CD4-positive, alpha-beta T cell (primary cell): ENCODE measurements at regions not wholly inside any gene's neighbourhood (a gene's known extent, or its start where the extent isn't known, plus 50 kb on each side); places are given as distances from the start of the nearest gene placed in this dataset.

Source experiments
- ATAC-seq: fragments of 200-7000 bp; cut with Tn5 transposase; one replicate; pipeline ENCODE4 v1.10.0; 2022; ENCODE audit warnings: mild to moderate bottlenecking; ENCODE audit not compliant: poor library complexity
- CTCF ChIA-PET: fragments of 350-600 bp; sonication (Branson Sonifier 250); formaldehyde crosslinking; loops from one replicate; lab custom pipeline; 2021; ENCODE audit warnings: antibody characterized with exemption, inconsistent platforms; lab: Charles Lee
- POLR2A ChIA-PET: fragments of 350-600 bp; sonication (Branson Sonifier 250); formaldehyde crosslinking; loops from one replicate; lab custom pipeline; 2021; ENCODE audit warnings: antibody characterized with exemption, inconsistent platforms; lab: Charles Lee
- DNase-seq, 14 experiments: peaks; one replicate each; pipeline ENCODE4 v3.0.0-alpha.2; 2013 to 2020; ENCODE audit warnings: mixed read lengths in 2 of 14
- H3K27ac ChIP-seq, 2 donors: one replicate each; pipeline versions ENCODE4 v1.5.1 to v1.7.0; 2013; ENCODE audit warnings: low read length in 2 of 2, low read depth in 1 of 2, mild to moderate bottlenecking in 1 of 2
- H3K27me3 ChIP-seq, 2 experiments: 1 replicate in 1 of 2; 2 replicates in 1 of 2; pipeline versions ENCODE4 v1.6.1 to v1.7.0; 2013; ENCODE audit warnings: low read length in 2 of 2, control low read depth in 1 of 2, mild to moderate bottlenecking in 1 of 2, moderate library complexity in 1 of 2; ENCODE audit not compliant: insufficient read depth in 2 of 2, control insufficient read depth in 1 of 2
- H3K36me3 ChIP-seq: one replicate; pipeline ENCODE4 v1.6.1; 2013; ENCODE audit warnings: low read length, control low read depth; ENCODE audit not compliant: insufficient read depth
- H3K4me1 ChIP-seq: one replicate; pipeline ENCODE4 v1.6.1; 2013; ENCODE audit warnings: low read length, control low read depth; ENCODE audit not compliant: insufficient read depth
- H3K4me3 ChIP-seq: one replicate; pipeline ENCODE4 v1.5.1; 2013; ENCODE audit warnings: mild to moderate bottlenecking, low read length, moderate library complexity
- H3K9me3 ChIP-seq, 2 experiments: 1 replicate in 1 of 2; 2 replicates in 1 of 2; pipeline versions ENCODE4 v1.6.1 to v1.7.0; 2013; ENCODE audit warnings: low read length in 2 of 2, mild to moderate bottlenecking in 2 of 2, control low read depth in 1 of 2, moderate library complexity in 1 of 2; ENCODE audit not compliant: control insufficient read depth in 1 of 2, insufficient read depth in 1 of 2
- H3K27ac Mint-ChIP-seq: one replicate; pipeline ENCODE4 v1.8.0; 2020; ENCODE audit warnings: mixed read lengths
- H3K27me3 Mint-ChIP-seq: one replicate; pipeline ENCODE4 v1.8.0; 2021; ENCODE audit warnings: mixed read lengths
- H3K36me3 Mint-ChIP-seq: one replicate; pipeline ENCODE4 v1.8.0; 2021; ENCODE audit warnings: low read depth, mixed read lengths
- H3K4me1 Mint-ChIP-seq: one replicate; pipeline ENCODE4 v1.8.0; 2021; ENCODE audit warnings: low read depth, mixed read lengths
- H3K4me3 Mint-ChIP-seq: one replicate; pipeline ENCODE4 v1.8.0; 2020; ENCODE audit warnings: mild to moderate bottlenecking, mixed read lengths
- H3K9me3 Mint-ChIP-seq: one replicate; pipeline ENCODE4 v1.8.0; 2020; ENCODE audit warnings: mixed read lengths
- intact Hi-C, 2 experiments: fragments of 100-400 bp; cut with DNase I in 1 of 2; cut with micrococcal nuclease in 1 of 2; formaldehyde crosslinking; loops; one replicate each; pipeline versions ENCODE4 v1.15.1 to v1.9.0; 2023 to 2025; cut with DNase I, micrococcal nuclease
- TF ChIP-seq, protein P1 (sequence below): fragments of 200-600 bp; IDR thresholded peaks from one replicate; pipeline ENCODE4 v1.8.0; 2022; ENCODE audit warnings: antibody characterized with exemption, mild to moderate bottlenecking

DNA sequence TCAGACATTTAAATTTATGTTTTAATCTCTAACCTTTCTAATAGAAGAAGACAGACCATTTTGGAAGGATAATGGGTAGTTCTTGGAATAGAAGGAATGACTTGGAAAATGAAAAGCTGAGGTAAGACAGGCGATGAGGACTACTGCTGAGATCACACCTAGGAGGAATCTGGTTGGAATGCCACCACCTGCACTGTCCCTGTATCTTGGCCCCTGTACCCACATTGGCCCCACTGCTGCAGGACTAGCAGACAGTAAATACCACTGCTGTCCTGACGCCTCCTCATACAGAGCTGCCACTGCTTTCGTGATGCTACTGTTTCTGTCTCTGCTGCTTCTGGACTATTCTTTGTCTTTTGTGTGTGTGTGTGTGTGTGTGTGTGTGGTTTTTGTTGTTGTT is 359.8 kb downstream of the TMEM232 start:
- H3K9me3 Mint-ChIP-seq, result no peaks in the 10 kb centered on the region
- no peak overlapping the region for H3K4me3 Mint-ChIP-seq
- ATAC-seq (no peak), DNase-seq (no peak)
- no peaks in the 10 kb centered on the region for H3K4me1 ChIP-seq
- H3K27me3 ChIP-seq, result no peaks in the 10 kb centered on the region
- no peaks in the 10 kb centered on the region for H3K9me3 ChIP-seq
- no peak overlapping the region for H3K27ac Mint-ChIP-seq
- no peak overlapping the region for H3K4me3 ChIP-seq
- no peaks in the 10 kb centered on the region for H3K36me3 Mint-ChIP-seq
- no peaks in the 10 kb centered on the region for H3K4me1 Mint-ChIP-seq
- CTCF ChIA-PET, result no interaction called here
- intact Hi-C loops, result no loop called here
- H3K27me3 Mint-ChIP-seq, result no peaks in the 10 kb centered on the region
- POLR2A ChIA-PET, result no interaction called here
- no peaks in the 10 kb centered on the region for H3K36me3 ChIP-seq
- no peak overlapping the region for H3K27ac ChIP-seq
- TF ChIP-seq, protein P1, sequence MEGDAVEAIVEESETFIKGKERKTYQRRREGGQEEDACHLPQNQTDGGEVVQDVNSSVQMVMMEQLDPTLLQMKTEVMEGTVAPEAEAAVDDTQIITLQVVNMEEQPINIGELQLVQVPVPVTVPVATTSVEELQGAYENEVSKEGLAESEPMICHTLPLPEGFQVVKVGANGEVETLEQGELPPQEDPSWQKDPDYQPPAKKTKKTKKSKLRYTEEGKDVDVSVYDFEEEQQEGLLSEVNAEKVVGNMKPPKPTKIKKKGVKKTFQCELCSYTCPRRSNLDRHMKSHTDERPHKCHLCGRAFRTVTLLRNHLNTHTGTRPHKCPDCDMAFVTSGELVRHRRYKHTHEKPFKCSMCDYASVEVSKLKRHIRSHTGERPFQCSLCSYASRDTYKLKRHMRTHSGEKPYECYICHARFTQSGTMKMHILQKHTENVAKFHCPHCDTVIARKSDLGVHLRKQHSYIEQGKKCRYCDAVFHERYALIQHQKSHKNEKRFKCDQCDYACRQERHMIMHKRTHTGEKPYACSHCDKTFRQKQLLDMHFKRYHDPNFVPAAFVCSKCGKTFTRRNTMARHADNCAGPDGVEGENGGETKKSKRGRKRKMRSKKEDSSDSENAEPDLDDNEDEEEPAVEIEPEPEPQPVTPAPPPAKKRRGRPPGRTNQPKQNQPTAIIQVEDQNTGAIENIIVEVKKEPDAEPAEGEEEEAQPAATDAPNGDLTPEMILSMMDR, result no peak
